ENCODE measurements at regions not wholly inside any gene's neighbourhood (a gene's known extent, or its start where the extent isn't known, plus 50 kb on each side); places are given as distances from the start of the nearest gene placed in this dataset.
"Not testable (repeated sequence)": the region's sequence is repeated elsewhere in the genome, so short reads cannot be mapped to it uniquely, and the experiment has no call there.

DNA sequence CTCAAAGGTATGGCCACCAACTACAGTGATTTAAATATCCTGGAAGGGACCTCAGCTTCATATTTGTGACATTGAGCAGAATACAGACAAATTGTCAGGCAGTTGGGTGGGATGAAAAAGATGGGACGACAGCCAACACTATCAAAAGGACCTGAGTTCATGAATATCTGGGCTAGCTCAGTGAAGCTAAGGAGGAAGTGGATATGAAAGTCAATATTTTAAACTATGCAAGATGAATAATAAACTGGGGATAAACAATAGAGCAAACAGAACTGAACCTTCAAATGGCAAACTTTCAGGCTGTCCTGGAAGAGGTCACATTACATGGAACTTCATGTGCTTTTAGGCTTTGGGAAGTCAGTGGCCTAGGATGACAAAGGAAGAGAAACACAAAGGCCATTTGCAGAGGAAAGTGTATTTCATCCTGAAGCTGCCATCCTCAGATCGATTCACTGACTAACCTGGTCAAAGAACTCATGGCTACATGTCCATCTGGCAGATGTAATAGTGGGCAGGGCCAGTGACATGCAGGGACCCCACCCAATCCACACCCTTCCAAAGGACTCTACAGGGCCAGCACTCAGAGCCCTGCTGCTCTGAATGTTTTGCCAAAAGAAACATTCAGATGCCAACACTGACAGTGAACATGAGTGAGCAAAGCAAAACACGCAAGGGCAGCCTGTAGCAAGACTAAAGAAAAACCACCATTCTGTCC lies 175.7 kb downstream of the ETAA1 start:
- DNase-seq, result no peak

DNA sequence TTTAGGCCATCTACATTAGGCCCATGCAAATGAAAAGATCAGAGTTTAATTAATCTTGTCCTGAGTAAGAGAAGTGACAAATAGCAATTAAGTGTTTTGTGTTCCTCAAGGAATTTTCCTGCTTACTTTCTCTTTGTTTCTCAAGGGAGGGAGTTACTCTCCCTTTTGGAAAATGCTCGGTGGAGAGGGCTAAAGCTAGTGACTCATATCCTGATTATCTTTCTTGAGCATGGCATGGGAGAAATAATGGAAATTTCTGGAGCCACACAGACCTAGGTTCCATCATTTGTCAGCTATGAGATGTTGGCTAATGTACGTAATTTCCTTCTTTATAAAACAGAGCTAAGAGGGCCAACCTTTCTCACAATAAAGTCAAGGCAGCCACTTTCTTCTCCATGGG lies 177.1 kb downstream of the ETAA1 start:
- DNase-seq, result no peak

DNA sequence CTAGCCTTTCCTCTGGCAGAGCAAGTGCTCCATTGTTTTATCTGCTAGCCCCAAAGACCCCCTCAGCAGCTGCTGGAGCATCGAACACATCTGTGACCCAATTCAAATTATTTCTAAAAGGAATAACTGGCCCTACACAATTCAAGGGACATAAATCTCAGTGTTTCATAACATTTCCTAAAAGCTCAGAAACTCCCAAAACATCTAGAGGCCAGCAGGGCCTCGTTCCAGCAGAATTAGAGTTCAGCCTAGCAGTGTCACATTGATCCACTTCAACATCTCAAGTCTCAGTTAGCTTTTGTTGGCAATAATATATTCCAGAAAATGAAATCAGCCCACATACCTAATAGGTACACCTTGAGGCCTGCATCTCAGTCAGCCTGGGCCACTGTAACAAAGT lies 179.1 kb downstream of the ETAA1 start:
- DNase-seq, result no peak

DNA sequence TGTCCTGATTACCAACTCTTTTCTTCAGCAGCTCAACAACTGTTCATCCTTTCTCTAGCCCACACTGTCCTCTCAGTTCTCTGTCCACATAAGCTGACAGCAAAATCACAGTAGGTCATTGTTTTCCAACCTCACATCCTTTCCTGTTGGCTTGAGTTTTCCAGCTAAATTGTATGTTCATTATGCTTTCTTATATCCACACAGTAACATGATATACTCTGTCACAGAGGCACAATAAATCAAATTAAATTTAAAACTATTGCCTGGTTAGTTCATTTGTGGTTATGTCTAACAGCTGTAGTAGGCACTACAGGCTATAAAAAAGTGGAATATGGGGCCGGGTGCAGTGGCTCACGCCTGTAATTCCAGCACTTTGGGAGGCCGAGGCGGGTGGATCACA lies 179.9 kb downstream of the ETAA1 start:
- no peak for DNase-seq

DNA sequence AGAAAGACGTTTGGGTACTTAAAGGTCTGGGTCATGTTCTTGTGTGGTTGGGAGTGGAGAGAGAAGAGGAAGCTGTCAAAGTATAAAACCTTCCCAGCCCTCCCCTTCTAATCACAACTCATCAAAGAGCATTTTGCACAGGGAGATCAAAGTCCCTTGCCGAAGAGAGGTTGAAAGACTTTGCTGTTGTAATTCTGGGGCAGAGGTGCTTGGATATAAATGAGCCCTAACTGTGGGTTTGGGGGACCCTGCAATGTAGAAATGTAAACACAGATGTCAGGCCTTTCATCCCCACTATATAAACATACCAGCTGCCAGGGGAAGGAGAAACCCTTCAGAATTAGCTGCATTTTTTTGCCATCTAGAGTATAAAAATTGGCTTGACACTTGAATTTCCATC lies 182.1 kb downstream of the ETAA1 start:
- DNase-seq, result no peak

DNA sequence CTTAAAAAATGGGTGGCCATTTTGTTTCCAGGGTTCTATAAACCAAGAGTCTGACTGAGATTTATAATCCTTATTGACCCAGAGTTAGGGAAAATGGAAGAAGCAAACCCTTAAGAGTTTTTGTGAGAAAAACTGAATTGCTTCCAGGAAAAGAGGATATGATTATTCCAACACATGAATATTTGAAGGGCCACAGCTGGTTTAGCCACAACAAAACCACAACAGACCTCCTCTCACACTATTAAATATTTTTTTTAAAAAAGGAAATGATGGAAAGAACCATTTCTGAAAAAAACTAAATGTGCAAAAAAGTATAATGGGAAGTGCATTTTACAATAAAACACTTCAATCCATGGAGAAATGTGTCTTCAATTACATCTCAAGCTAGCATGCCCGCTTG lies 182.7 kb downstream of the ETAA1 start:
- DNase-seq, result no peak

DNA sequence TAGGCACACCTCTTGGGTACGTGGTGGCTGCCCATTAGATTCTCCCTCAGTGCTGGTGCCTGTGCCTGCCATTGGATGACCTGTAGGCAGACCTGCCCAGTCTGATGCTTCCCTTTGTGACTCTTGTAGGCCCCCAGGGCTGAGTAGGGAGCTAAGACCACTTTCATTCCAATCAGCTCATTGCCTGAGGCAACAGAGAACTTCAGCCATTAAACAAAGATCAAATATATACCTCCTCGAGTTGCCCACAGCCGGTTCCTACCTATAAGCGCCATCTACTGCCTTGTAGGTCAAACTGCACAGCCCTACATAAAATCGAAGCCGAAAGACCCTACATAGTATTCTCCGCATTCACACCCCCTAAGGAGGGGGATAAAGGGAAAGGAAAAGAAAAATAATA lies 184.6 kb downstream of the ETAA1 start:
- DNase-seq, result no peak

DNA sequence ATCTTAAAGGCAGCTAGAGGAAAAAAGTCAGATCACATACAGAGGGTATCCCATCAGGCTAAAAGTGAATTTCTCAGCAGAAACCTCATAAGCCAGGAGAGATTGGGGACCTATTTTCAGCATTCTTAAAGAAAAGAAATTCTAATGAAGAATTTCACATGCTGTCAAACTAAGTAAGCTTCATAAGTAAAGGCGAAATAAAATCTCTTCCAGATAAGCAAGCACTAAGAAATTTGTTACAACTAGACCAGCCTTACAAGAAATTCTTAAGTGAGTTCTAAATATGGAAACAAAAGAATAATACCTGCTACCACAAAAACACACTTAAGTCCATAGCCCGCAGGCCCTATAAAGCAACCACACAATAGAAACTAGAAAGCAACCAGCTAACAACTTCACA lies 186.1 kb downstream of the ETAA1 start:
- DNase-seq, result no peak

DNA sequence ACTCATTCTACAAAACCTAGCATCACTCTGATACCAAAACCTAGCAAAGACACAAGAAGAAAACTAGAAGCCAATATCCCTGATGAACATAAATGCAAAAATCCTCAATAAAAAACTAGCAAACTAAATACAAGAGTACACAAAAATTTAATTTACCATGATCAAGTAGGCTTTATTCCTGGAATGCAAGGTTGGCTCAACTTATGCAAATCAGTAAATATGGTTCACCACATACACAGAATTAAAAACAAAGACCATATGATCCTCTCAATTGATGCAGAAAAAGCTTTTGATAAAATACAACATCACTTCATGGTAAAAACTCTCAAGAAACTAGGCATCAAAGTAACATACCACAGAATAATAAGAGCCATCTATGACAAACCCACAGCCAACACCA lies 188.3 kb downstream of the ETAA1 start:
- DNase-seq, result no peak

DNA sequence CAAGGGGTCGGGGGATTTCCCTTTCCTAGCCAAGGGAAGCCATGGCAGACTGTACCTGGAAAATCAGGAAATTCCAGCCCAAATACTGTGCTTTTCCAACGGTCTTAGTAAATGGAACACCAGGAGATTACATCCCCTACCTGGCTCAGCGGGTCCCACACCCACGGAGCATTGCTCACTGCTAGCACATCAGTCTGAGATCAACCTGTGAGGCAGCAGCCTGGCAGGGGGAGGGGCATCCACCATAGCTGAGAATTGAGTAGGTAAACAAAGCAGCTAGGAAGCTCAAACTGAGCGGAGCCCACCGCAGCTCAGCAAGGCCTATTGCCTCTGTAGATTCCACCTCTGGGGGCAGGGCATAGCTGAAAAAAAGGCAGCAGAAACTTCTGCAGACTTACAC lies 192.0 kb downstream of the ETAA1 start:
- not testable (repeated sequence) for DNase-seq

DNA sequence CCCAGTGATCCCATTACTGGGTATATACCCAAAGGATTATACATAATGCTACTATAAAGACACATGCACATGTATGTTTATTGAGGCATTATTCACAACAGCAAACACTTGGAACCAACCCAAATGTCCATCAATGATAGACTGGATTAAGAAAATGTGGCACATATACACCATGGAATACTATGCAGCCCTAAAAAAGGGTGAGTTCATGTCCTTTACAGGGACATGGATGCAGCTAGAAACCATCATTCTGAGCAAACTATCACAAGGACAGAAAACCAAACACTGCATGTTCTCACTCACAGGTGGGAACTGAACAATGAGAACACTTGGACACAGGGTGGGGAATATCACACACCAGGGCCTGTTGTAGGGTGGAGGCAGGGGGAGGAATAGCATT lies 197.4 kb downstream of the ETAA1 start:
- DNase-seq, result not testable (repeated sequence)

DNA sequence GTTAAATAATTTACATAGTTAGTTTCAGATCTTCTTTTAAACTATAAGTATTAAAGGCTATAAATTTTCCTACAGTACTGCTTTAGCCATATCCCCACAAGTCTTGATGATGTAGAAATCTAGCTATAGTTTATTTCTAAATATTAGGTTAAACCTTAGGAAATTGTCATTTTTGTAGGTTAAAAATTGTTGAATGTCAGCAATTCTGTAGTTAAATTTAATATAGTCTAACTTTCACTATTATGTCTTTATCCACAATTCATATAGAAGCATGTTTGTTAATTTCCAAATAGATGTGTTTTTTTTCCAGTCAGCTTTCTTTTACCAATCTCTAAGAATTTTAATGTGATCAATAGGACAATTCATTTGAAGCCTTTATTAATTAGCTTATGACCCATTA lies 199.7 kb downstream of the ETAA1 start:
- DNase-seq, result no peak

DNA sequence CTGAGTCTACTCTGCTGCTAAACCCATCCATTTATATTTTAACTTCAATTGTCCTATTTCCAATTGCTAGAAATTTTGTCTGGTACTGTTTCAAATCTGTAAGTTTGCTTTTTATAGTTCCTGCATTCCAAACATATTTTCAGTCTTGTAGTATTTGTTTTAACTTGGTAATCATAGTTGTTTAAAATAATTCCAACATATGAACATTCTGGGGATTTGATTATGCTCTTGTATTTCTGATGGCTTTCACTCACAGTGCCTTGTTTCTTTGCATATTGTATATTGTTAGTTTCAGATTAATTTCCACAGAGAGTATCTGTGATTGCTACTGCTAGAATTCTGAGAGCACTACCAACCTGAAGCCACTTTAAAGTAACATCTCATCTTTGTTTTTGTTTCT lies 202.4 kb downstream of the ETAA1 start:
- no peak for DNase-seq

DNA sequence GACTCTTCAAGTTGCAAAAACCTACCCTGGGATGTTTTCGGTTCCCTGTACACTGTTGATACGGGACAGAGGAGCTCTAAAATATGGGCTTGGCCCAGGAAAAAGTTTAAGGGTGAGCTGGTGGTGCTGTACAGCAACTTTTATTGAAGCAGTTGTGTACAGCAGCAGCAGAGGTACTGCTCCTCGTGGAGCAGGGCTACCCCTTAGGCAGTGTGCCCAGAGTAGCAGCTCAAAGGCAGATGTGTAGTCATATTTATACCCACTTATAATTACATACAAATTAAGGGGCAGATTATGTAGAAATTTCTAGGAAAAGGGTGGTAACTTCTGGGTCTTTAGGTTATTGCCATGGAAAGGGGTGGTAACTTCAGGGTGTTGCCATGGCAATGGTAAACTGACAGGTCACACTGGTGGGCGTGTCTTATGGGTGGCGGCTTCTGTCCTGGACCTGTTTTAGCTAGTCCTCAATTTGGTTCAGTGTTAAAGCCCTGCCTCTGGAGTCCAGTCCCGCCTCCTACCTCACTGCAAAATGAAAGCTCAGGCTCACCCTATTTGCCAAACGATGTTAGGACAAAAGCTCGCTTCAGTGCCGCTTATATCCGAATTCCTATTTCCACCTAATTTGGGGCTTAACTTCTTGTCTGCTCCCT lies 203.2 kb downstream of the ETAA1 start:
- DNase-seq, result no peak

DNA sequence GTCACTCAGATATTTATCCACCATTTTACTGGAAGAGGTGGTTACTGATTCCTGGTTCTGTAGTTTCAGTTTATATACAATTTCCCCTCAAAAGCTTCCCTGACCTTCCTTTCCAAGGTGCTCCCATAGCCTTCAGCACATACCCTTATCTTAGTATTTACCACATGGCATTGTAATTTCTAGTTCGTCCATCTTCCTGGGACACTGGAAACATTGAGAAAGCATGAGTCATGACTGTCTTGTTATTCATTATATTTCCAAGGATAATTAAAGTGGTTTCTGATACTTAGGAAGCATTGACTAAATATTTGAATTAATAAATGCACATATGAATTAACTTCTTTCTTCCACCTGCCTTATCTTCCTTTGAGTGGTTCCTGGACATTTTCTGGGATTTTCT lies 203.8 kb downstream of the ETAA1 start:
- DNase-seq, result no peak

DNA sequence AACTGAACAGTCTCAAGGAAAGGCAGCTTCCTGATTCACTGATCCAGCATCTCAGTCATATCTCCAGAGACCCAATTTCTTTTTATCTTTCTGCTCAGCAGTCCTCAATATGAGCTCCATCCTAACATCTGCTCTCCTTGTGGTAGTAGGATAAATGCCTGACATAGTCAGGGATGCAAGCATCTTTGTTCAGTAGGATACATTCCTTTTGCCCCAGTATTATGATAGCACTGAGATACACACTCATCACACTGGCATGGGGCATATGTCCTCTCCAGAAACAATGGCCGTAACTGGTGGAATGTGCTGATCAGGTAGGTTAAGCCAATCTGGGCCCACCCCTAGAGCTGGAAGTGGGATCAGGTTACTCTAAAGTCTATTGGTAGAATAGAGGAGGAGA lies 207.2 kb downstream of the ETAA1 start:
- DNase-seq, result no peak

DNA sequence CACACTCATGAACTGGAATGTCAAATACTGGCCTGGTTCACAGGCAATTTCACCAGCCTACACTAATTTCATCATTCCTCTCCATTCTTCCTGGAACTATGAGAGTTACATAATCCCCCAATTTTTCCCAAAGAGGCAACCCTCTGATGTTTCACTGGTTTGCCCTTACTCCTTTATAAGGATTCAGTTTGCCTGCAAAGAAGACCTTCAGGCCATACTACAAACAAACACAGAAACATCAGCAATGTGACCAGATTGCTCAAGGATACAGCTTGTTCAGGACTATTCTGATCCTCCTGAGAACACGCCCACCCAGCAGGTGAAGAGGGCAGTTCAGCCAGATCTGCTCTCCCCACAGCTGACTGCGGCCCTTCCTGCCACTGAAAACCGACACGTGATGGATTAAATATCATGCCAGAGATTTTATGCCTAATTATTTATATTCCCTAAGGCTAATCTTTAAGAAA lies 215.5 kb downstream of the ETAA1 start:
- DNase-seq, result no peak

DNA sequence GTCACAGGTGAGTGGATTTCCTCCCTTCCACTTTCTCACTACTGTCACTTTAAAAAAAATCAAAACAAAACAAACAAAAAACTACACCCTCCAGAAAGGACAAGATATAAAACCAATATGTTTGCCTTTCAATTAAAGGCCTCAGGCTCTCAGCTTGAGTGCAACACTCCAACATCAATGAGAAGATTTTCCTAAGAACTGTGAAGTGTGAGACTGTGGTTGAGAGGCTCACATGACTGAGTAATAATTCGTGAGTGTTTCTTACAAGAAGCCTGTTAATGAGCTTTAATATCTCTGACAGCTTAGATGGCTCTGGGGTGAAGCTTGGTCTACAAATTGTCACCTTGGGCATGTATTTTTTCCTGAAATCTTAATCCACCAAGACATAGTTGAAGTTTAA lies 216.1 kb downstream of the ETAA1 start:
- DNase-seq, result no peak

DNA sequence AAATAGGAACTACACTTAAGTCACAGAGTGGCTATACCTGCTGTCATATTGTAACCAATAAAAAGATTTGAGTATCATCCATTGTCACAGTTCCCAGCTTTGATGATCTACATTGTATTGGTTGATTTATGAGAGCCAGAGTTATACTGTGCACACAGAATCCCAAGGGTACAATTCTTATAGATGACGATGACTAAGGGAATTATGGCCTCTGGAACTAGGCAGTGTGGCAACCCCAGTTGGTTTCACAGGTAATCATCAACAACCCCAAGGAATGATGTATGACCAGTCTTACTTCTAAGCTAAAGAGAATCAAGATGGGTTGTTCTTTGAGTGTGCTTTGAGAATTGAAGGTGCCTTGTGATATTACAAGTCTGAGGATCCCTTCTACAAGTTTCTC lies 217.3 kb downstream of the ETAA1 start:
- no peak for DNase-seq

DNA sequence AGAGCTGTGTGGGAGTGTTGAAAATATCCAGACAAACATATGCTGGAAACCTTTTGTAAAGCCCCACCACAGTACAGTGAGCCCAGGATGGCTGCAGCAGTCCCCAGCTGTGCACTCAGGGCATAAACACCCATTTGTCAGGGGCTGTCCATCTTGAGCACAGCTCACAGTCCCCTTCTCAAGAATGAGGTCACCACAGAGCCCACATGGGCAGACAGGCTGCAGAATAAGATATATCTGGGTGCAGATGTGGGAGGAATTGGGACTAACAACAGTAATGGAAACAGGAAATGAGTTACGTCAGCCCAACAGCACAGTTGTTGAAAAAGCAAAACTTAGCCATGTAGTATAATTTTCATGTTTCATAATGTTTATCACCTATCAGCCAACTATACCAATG lies 219.6 kb downstream of the ETAA1 start:
- no peak for DNase-seq

DNA sequence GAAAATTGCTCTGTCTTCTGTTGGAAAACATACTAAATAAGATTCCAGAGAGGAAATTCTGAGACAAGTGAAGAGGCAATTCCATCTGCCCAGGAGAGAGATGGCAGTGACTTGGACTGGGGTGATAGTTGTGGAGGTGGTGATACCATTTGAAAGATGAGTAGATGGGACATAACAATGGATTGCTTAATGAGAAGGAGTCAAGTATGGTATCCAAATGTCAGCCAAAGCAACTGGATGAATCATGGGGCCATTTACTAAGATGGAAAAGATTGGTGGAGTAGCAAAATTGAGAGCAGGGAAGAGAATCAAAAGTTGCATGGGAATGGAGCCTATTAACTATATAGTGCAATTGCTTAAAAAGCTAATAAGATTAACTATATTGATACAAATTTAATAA lies 222.1 kb downstream of the ETAA1 start:
- no peak for DNase-seq

DNA sequence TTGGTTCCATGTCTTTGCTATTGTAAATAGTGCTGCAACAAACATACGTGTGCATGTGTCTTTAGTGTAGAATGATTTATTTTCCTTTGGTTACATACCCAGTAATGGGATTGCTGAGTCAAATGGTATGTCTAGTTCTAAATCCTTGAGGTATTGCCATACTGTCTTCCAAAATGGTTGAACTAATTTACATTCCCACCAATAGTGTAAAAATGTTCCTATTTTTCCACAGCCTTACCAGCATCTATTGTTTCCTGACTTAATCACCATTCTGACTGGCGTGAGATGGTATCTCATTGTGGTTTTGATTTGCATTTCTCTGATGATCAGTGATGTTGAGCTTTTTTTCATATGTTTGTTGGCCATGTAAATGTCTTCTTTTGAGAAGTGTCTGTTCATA lies 226.6 kb downstream of the ETAA1 start:
- DNase-seq, result not testable (repeated sequence)

DNA sequence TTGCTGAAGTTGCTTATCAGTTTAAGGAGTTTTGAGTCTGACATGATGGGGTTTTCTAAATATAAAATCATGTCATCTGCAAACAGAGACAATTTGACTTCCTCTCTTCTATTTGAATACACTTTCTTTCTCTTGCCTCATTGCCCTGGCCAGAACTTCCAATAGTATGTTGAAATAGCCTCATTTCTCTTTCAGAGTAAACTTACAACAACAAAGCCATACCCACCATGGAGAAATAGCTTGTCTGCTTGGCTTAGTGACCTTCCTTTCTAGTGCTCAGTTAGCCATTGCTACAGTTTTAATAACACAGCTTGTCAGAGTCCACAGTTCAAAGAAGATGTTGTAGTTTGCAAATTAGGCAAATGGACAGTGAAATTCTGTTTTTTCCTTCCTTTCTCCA lies 228.0 kb downstream of the ETAA1 start:
- no peak for DNase-seq

DNA sequence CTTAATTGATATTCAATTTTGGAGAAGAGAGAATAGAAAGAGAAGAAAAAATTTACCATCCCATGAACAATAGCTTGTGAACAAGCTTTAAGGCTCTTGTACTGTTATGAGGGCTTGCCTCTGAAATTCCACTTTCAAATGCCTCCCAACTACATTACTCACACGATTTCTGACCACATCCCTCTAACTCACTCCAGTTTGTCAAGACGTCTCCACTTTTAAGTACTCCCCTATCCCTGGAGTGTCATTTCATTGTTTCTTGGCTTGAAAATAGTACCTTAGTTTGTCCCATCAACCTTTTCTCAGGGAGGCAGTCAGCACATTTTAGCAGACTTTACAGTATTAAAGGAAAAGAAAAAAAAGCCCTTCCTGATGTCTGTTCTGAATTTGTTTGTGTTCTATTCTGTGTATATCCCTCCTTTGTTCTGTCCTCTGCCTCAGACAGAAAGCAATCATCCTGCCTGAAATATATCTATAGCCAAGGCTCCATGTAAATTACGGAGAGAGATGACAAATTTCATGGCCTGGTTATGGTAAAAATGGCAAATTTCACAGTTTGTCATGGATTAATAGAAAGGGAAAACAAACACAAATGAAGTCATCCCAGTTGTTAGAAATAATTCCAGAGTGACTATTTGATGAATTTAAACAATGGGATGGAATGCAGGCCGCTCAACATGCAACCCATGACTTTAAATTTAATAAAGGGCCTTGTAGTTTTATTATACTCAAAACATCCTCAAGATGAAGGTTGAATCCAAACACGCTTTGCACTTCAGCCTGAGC lies 228.8 kb downstream of the ETAA1 start:
- no peak for DNase-seq

Data from activated CD4-positive, alpha-beta T cell treated with anti-CD3 and anti-CD28 coated beads, Interleukin-2, amount 50 U/mL, for 1 hour (primary cell).